ENCODE measurements at regions not wholly inside any gene's neighbourhood (a gene's known extent, or its start where the extent isn't known, plus 50 kb on each side); places are given as distances from the start of the nearest gene placed in this dataset.

DNA sequence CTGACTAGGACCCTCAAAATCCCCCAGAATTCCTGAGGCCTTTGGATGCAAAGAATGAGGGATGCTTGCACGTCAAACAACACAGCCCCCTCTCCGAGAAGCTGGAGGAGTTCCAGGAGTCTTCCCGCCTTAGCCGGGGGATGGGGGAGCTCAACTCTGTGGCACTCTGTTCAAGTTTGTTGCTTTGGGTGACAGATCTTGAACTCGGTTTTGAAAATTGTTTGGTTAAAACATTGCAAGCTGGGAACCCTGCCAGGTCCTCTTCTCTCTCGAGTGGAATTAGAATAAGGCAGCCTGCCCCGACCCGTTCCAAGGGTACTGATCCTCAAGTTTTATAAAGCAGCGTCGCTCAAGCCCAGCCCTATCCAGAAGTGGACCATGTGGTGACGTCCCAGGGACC lies 244.1 kb downstream of the LOXHD1 start:
- no peak for TF ChIP-seq CTCF (IDR thresholded peaks at IDR 0.05)
- no peak for TF ChIP-seq POLR2A (IDR thresholded peaks at IDR 0.05)

Measured in thyroid gland (tissue), 4 donors.